HCT116 (cell line): ENCODE measurements at regions not wholly inside any gene's neighbourhood (a gene's known extent, or its start where the extent isn't known, plus 50 kb on each side); places are given as distances from the start of the nearest gene placed in this dataset.

Source experiments
- ATAC-seq: fragments of 200-7000 bp; cut with Tn5 transposase; 2 replicates; pipeline ENCODE4 v1.9.1; 2020; ENCODE audit warnings: mild to moderate bottlenecking, moderate library complexity
- BruUV-seq: library from RNA; stranded (reverse); fragments of 400-500 nt; replicated peaks from 2 replicates; lab custom pipeline; 2021; lab: Mats Ljungman, UMichigan
- CTCF ChIA-PET: fragments of 300-600 bp; sonication (Branson Sonifier 250); formaldehyde crosslinking; loops from one replicate; lab custom pipeline; 2021; ENCODE audit warnings: antibody characterized with exemption; lab: Charles Lee
- POLR2A ChIA-PET: fragments of 300-600, 350-600 bp; sonication (Branson Sonifier 250); formaldehyde crosslinking; loops from one replicate; lab custom pipeline; 2021; ENCODE audit warnings: antibody characterized with exemption; lab: Charles Lee
- RAD21 ChIA-PET, 2 experiments: fragments of 300-600 bp; sonication (Branson Sonifier 250); formaldehyde crosslinking; loops; one replicate each; lab custom pipeline; 2023; ENCODE audit warnings: low total read pairs in 2 of 2; ENCODE audit not compliant: uncharacterized antibody in 2 of 2, unreplicated experiment in 2 of 2, low non-redundant PET in 1 of 2; lab: Charles Lee
- DNase-seq: peaks from one replicate; pipeline ENCODE4 v3.0.0-alpha.2; 2010; ENCODE audit warnings: low read depth, low spot score
- H2AFZ ChIP-seq: fragments of 200-600 bp; shearing (Covaris generic), sonication (generic); 2 replicates; pipeline ENCODE4 v1.6.1; 2017; ENCODE audit warnings: low read depth, mixed run types, mixed read lengths, antibody characterized with exemption, low read length; ENCODE audit not compliant: poor library complexity, severe bottlenecking
- H3K27ac ChIP-seq: 2 replicates; pipeline ENCODE4 v1.5.1; 2012; ENCODE audit warnings: low read depth, low read length
- H3K27me3 ChIP-seq: fragments of 200-600 bp; sonication (generic); 2 replicates; pipeline ENCODE4 v1.6.1; 2016; ENCODE audit warnings: mixed run types, low read length, mixed read lengths; ENCODE audit not compliant: insufficient read depth
- H3K36me3 ChIP-seq, 2 experiments: fragments of 200-500 bp in 1 of 2; fragments of 200-600 bp in 1 of 2; sonication (Bioruptor generic) in 1 of 2; sonication (generic) in 1 of 2; 2 replicates each; pipeline versions ENCODE4 v1.5.1 to v1.6.1; 2014 to 2016; ENCODE audit warnings: low read length in 2 of 2, inconsistent platforms in 1 of 2, mixed read lengths in 1 of 2, mixed run types in 1 of 2; ENCODE audit not compliant: insufficient read depth in 2 of 2, control insufficient read depth in 1 of 2
- H3K4me1 ChIP-seq, 2 experiments: fragments of 200-600 bp in 1 of 2; sonication (generic) in 1 of 2; 2 replicates each; pipeline versions ENCODE4 v1.5.1 to v1.6.1; 2012 to 2017; ENCODE audit warnings: low read length in 2 of 2, inconsistent platforms in 1 of 2, mild to moderate bottlenecking in 1 of 2, mixed read lengths in 1 of 2, mixed run types in 1 of 2, moderate library complexity in 1 of 2; ENCODE audit not compliant: insufficient read depth in 2 of 2, control insufficient read depth in 1 of 2
- H3K4me2 ChIP-seq: fragments of 200-600 bp; sonication (generic); 2 replicates; pipeline ENCODE4 v1.6.1; 2017; ENCODE audit warnings: mixed run types, low read length, mixed read lengths
- H3K4me3 ChIP-seq, 2 experiments: fragments of 200-600 bp in 1 of 2; sonication (generic) in 1 of 2; replicated peaks in 1 of 2; 2 replicates each; pipeline ENCODE4 v1.5.1; 2011 to 2016; ENCODE audit warnings: low read length in 2 of 2, control low read depth in 1 of 2, low read depth in 1 of 2, mild to moderate bottlenecking in 1 of 2, mixed read lengths in 1 of 2, mixed run types in 1 of 2
- H3K79me2 ChIP-seq: fragments of 200-600 bp; sonication (generic); 2 replicates; pipeline ENCODE4 v1.6.1; 2017; ENCODE audit warnings: mild to moderate bottlenecking, mixed run types, low read length, moderate library complexity, mixed read lengths; ENCODE audit not compliant: insufficient read depth
- H3K9ac ChIP-seq: fragments of 200-600 bp; sonication (generic); 2 replicates; pipeline ENCODE4 v1.6.1; 2016; ENCODE audit warnings: low read length, mixed read lengths
- H3K9me2 ChIP-seq: fragments of 200-600 bp; sonication (generic), shearing (Covaris generic); 2 replicates; pipeline ENCODE4 v1.6.1; 2017; ENCODE audit warnings: mixed run types, mild to moderate bottlenecking, moderate library complexity; ENCODE audit not compliant: insufficient read depth
- H3K9me3 ChIP-seq, 2 experiments: fragments of 200-500 bp in 1 of 2; fragments of 200-600 bp in 1 of 2; sonication (Bioruptor generic) in 1 of 2; sonication (generic) in 1 of 2; 2 replicates each; pipeline ENCODE4 v1.6.1; 2014 to 2017; ENCODE audit warnings: low read length in 2 of 2, mixed read lengths in 2 of 2, inconsistent platforms in 1 of 2, low read depth in 1 of 2, mild to moderate bottlenecking in 1 of 2, mixed run types in 1 of 2, moderate library complexity in 1 of 2; ENCODE audit not compliant: control insufficient read depth in 1 of 2, insufficient read depth in 1 of 2
- H4K20me1 ChIP-seq: fragments of 200-600 bp; sonication (generic), shearing (Covaris generic); 2 replicates; pipeline ENCODE4 v1.6.1; 2017; ENCODE audit warnings: mixed run types, mild to moderate bottlenecking, moderate library complexity; ENCODE audit not compliant: insufficient read depth
- CBX3 ChIP-seq: IDR thresholded peaks from 2 replicates; pipeline ENCODE4 v1.6.1; 2012; ENCODE audit warnings: low read depth
- CEBPB ChIP-seq: IDR thresholded peaks from 2 replicates; pipeline ENCODE4 v1.6.1; 2012; ENCODE audit warnings: low read depth
- EZH2 ChIP-seq: fragments of 200-600 bp; sonication (generic); IDR thresholded peaks from 2 replicates; pipeline ENCODE4 v1.6.1; 2017; ENCODE audit warnings: antibody characterized with exemption, mixed run types
- EZH2phosphoT487 ChIP-seq: fragments of 200-600 bp; IDR thresholded peaks from 2 replicates; pipeline ENCODE4 v1.6.1; 2018; ENCODE audit warnings: antibody characterized with exemption, borderline replicate concordance
- JUND ChIP-seq: IDR thresholded peaks from 2 replicates; pipeline ENCODE4 v1.6.1; 2012
- MAX ChIP-seq: IDR thresholded peaks from 2 replicates; pipeline ENCODE4 v1.6.1; 2012
- POLR2A ChIP-seq: IDR thresholded peaks from 2 replicates; pipeline ENCODE4 v1.7.0; 2011; ENCODE audit warnings: borderline replicate concordance; ENCODE audit not compliant: insufficient read depth, insufficient read length; ENCODE audit errors: extremely low read depth
- POLR2AphosphoS5 ChIP-seq: IDR thresholded peaks from 2 replicates; pipeline ENCODE4 v1.6.1; 2011; ENCODE audit warnings: mild to moderate bottlenecking, low read depth, low read length, moderate library complexity
- SIN3A ChIP-seq: IDR thresholded peaks from 2 replicates; pipeline ENCODE4 v1.6.1; 2012; ENCODE audit warnings: low read depth
- SP1 ChIP-seq: IDR thresholded peaks from 2 replicates; pipeline ENCODE4 v1.6.1; 2012; ENCODE audit warnings: low read depth
- YY1 ChIP-seq: IDR thresholded peaks from 2 replicates; pipeline ENCODE4 v1.6.1; 2011; ENCODE audit warnings: low read length, low read depth, moderate library complexity, mild to moderate bottlenecking; ENCODE audit not compliant: insufficient replicate concordance; ENCODE audit errors: extremely low read depth
- intact Hi-C: fragments of 100-400 bp; cut with micrococcal nuclease; formaldehyde crosslinking; loops from 2 replicates; pipeline ENCODE4 v1.10.0; 2022
- TF ChIP-seq, protein P1 (sequence below), 3 experiments: fragments of 200-600 bp in 1 of 3; sonication (generic) in 1 of 3; IDR thresholded peaks in 2 of 3; conservative IDR thresholded peaks in 1 of 3; 2 replicates each; pipeline ENCODE4 v1.5.1; 2012 to 2017; ENCODE audit warnings: low read depth in 2 of 3, low read length in 2 of 3, antibody characterized with exemption in 1 of 3, borderline replicate concordance in 1 of 3, control low read depth in 1 of 3, mild to moderate bottlenecking in 1 of 3, mixed read lengths in 1 of 3, mixed run types in 1 of 3, moderate library complexity in 1 of 3; ENCODE audit not compliant: insufficient read depth in 1 of 3

DNA sequence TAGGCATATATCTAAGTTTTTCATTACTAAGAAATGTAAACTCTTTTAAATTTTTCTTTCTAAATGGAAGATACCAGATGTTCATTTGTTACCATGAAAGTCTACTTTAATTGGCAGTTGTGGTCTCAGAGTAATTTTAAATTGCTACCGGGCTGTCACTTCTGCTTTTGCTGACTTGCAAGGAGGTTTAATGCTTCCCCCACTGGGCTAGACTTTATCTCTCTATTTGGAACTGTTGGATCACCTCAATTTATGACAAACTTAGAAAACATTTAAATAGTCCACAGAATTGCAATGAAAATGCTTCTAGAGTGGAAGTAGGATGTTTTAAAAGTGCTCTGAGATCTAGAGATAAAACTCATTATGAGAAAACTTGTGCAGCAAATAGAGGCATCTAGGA lies 479.8 kb upstream of the GOT2 start:
- Histone ChIP-seq H2AFZ (no peak overlapping the region), H3K79me2 (no peaks in the 10 kb centered on the region), H3K36me3 (no peaks in the 10 kb centered on the region), H3K9me2 (no peaks in the 10 kb centered on the region), H3K4me2 (no peak overlapping the region), H3K9ac (no peak overlapping the region)
- no TSS peak for BruUV-seq
- POLR2A ChIA-PET: no interaction called here
- no peak for TF ChIP-seq MAX
- TF ChIP-seq CEBPB: no peak
- TF ChIP-seq EZH2: no peak
- TF ChIP-seq, protein P1, sequence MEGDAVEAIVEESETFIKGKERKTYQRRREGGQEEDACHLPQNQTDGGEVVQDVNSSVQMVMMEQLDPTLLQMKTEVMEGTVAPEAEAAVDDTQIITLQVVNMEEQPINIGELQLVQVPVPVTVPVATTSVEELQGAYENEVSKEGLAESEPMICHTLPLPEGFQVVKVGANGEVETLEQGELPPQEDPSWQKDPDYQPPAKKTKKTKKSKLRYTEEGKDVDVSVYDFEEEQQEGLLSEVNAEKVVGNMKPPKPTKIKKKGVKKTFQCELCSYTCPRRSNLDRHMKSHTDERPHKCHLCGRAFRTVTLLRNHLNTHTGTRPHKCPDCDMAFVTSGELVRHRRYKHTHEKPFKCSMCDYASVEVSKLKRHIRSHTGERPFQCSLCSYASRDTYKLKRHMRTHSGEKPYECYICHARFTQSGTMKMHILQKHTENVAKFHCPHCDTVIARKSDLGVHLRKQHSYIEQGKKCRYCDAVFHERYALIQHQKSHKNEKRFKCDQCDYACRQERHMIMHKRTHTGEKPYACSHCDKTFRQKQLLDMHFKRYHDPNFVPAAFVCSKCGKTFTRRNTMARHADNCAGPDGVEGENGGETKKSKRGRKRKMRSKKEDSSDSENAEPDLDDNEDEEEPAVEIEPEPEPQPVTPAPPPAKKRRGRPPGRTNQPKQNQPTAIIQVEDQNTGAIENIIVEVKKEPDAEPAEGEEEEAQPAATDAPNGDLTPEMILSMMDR (IDR thresholded peaks at IDR 0.05 in 2 of 3, conservative IDR thresholded peaks at IDR 0.05 in 1 of 3; ENCODE audit: borderline replicate concordance in 1 of 3, insufficient read depth in 1 of 3, low read depth in 2 of 3, low read length in 2 of 3): no peak
- TF ChIP-seq SP1: no peak
- no peak for TF ChIP-seq EZH2phosphoT487
- no peak for TF ChIP-seq SIN3A
- TF ChIP-seq CBX3: no peak
- no peak for TF ChIP-seq JUND
- no peak for TF ChIP-seq YY1
- TF ChIP-seq POLR2A: no peak
- TF ChIP-seq POLR2AphosphoS5: no peak
- TF ChIP-seq, all 23 proteins: peak for 0
- intact Hi-C loops: no loop called here
- no peaks in the 10 kb centered on the region for H3K27me3 ChIP-seq
- no peaks in the 10 kb centered on the region for H3K4me1 ChIP-seq
- peaks cover 4% of the 10 kb centered on the region in 2 experiments; a peak in 1 of 4 replicates for H3K9me3 ChIP-seq
- no peak overlapping the region for H3K4me3 ChIP-seq
- ChIA-PET CTCF (no interaction called here), RAD21 (no interaction called here)
- DNase-seq (no peak), ATAC-seq (no peak)
- H4K20me1 ChIP-seq: no peaks in the 10 kb centered on the region
- H3K27ac ChIP-seq: no peak overlapping the region
